ENCODE measurements at regions not wholly inside any gene's neighbourhood (a gene's known extent, or its start where the extent isn't known, plus 50 kb on each side); places are given as distances from the start of the nearest gene placed in this dataset.
"Not testable (repeated sequence)": the region's sequence is repeated elsewhere in the genome, so short reads cannot be mapped to it uniquely, and the experiment has no call there.

GRCh38 chr2:4053769-4054493, 350.6 kb downstream of the DCDC2C start:
- DNase-seq = no peak

GRCh38 chr2:4066217-4066616, 362.8 kb downstream of the DCDC2C start:
- no peak for DNase-seq

- no peak for DNase-seq
These were observed 369.7 kb downstream of the DCDC2C start for GRCh38 chr2:4073026-4073569.

- DNase-seq = no peak
These were observed 373.6 kb downstream of the DCDC2C start for GRCh38 chr2:4077017-4077416.

DNA sequence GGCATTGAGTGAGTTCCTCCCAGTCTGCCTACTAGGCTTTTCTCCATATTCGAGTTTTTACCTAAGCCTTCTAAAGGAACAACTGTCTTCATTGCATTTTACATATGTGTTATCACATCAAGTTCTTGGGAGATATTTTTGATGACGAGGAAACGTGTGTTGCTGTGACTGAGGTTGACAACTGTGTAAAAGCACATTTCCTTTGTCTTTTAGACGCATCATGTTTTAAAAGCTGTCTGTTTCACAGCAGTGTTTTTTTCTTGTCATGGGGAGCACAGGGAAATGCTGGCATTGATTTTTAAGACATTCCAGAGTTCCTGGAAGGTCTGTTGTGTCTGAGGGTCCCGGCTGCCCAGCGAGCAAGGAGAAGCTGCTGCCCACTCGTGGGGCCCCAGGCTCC, 381.8 kb downstream of the DCDC2C start:
- DNase-seq = no peak

GRCh38 chr2:4090668-4091630, 387.6 kb downstream of the DCDC2C start:
- DNase-seq = no peak

DNA sequence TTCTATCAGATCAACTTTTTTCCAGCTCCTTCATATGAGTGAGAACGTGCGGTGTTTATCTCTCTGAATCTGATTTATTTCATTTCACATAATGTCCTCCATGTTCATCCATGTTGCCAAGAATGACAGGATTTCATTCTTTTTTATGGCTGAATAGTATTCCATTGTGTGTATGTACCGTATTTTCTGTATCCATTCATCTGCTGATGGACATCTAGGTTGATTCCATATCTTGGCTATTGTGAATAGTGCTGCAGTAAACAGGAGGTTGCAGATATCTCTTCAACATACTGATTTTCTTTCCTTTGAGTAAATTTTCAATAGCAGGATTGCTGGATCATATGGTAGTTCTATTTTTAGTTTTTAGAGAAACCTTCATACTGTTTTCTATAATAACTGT, 388.5 kb downstream of the DCDC2C start:
- no peak for DNase-seq

GRCh38 chr2:4094743-4095142, 391.4 kb downstream of the DCDC2C start:
- DNase-seq = no peak

DNA sequence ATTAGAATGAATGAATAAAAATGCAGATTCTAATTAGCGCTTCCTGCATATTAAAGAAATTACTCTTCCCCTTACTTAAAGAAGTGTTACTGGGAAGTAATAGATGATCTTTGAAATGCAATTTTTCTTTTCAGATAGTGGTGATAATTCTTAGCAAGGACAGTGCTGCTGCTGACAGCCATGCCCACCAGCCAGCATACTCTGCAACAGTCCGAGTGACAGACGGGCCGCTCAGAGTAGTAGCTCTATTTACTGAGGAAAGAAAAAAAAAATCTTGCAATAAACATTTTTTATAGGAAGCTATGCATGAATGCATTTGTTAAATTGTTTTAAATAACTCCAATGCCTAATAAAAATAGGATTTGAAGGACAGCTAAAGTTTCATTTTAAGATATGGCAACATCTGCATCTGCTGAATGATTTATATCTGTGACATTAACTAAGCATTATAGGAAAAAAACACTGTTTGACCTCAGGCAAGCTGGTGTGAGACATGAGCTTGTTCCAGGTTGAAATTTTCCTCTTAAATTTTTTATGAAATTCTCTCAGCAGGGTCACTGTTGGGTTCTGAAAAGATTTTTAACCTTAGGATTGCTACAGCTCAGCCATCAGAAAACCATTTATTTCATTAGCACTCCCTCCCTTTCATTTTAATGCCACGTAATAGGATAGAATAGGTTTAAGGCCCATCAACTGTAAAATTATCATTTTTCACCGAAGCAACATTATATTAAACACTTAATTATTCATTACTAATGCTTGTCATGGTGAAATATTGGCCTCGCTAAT, 393.8 kb downstream of the DCDC2C start:
- DNase-seq = no peak

GRCh38 chr2:4098137-4098536, 394.8 kb downstream of the DCDC2C start:
- DNase-seq = no peak

GRCh38 chr2:4101936-4102335, 398.6 kb downstream of the DCDC2C start:
- peak; percentile 25 for DNase-seq

GRCh38 chr2:4107179-4107578, 403.8 kb downstream of the DCDC2C start:
- DNase-seq = no peak

DNA sequence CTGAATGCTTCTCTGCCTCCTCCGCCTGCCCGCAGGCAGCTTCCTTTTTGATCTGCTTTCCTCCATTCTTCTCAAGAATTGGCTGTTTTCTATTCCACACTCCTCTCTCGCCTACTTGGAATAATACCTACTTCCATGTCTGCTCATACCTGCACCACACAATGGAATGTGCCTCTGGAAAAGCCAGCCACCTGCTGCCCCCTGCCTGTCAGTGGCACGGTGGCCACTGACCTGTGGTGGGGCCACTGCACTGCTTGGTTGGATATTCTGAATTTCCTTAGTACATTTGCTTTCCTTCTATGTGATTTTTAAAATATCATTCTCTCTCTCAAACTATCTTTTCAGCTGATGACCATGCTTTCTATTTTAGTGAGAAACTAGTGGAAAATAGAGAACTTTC, 406.9 kb downstream of the DCDC2C start:
- no peak for DNase-seq

DNA sequence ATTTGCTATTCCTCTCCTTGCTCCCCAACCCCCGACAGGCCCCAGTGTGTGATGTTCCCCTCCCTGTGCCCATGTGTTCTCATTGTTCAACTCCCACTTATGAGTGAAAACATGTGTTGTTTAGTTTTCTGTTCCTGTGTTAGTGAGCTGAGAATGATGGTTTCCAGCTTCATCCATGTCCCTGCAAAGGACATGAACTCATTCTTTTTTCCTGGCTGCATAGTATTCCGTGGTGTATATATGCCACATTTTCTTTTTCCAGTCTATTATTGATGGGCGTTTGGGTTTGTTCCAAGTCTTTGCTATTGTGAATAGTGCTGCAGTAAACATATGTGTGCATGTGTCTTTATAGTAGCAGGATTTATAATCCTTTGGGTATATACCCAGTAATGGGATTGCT, 412.1 kb downstream of the DCDC2C start:
- DNase-seq = not testable (repeated sequence)

- DNase-seq = no peak
These were observed 419.4 kb downstream of the DCDC2C start for GRCh38 chr2:4122726-4123125.

GRCh38 chr2:4130651-4131050, 427.3 kb downstream of the DCDC2C start:
- no peak for DNase-seq

DNA sequence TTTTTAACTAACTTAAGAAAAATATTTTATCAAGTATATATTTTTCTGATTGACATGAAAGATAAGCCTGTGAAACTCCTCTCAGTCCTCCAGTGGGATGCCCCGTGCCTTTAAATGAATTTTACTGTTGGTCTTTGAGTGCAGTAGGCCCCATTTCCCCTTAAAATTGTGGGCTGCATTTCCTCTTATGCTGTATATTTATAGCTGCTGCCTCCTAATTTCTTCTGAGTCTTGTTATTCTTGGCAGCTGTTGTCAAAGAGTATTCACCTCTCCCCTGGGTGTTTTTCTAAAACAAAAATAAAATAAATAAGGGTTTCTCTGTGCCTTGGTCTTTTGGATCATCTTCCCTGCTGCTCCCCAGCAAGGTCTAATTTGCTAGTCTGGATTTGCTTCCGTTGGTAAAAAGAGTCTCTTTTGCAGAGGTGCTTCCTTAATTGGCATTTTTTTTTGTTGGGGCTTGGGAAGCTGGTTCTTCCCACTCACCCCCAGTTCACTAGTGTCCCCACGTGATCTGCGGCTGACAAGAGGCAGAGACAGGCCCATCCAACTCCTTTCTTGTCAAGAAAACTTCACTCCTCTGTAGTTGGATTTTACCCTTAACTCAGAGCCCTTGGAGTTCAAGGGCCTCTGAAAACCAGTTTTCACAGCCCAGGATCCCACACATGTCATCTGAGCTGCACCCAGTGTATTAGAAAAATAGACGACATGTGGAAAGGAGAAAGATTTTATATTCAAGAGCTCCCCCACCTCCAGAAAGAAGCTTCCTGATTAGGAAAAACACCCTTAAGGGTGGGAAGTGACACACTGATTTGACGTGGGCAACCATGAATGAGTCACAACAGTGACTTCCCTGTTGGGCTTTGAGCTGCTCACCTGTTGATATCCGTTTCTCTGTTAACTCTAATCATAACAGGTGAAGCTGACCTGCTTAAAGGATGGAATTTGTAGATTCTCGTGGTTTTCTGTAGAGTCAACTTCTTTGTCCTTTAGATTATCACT, 431.5 kb downstream of the DCDC2C start:
- peak; percentile 11 for DNase-seq

- DNase-seq = no peak
These were observed 432.4 kb downstream of the DCDC2C start for GRCh38 chr2:4135765-4136164.

DNA sequence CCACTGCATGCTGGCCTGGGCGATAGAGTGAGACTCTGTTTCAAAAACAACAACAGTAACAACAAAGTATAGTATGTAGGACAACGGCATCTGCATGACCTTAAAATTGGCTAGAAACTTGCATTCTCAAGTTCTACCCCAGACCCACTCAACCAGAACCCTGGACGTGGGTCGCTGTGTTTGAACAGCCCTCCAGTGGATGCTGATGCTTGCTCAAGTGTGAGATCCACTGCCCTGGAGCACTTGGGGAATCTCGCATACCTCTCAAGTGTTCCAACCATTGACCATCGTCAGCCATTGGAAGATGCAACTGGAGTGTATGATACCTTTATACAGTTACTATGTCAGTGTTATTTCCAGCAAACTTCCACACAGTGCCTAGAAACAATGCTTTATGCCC, 435.9 kb downstream of the DCDC2C start:
- no peak for DNase-seq

DNA sequence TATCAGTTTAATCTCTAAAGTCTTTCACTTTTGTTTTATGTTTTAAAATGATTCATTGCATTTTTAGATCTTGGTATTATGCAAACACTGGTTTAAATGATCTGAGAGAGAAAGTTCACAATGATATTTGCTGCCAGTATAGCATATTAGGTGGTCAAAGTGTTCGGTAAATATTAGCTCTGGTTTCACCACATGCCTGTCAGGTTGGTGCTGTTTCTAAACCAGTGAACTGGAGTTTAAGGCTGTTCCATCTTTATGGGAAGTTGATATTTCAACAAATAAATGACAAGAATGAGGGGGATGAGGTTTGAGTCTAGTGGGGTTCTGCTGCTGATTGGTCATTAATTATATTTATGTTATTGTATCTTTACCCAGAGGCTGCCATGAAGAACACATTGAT, 436.4 kb downstream of the DCDC2C start:
- DNase-seq = no peak

DNA sequence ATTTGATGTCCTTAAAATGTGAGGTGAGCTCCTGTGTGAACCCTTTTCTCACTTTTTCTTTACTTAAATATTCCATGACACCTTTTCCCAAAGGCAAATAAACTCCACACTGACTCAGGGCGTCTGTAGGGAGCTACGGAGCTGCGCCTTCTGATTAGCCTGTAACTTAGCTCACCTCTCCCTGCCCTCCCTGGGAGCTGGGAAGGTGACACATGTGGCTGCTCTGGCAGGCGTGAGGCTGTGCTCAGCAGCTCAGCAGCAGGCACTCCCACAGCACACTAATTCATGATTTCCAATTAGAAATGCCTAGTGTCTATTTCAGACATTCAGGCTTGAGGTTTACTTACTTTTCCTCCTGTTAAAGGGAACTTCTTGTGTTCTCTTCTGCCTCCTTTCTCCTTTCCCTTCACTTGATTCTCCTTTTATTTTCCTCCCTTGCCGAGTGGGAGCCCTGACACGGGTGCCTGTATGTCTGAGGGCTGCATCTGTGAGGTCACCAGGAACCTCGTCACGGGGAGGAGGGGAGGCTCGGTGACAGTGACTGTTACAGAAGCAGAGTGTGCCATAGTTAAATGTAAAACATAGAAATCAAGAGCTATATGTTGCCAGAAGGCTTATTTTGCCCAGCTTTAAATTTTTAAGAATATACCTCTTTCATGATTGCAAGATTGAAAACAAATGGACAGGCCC, 437.1 kb downstream of the DCDC2C start:
- no peak for DNase-seq

Measured in suppressor macrophage treated with lipopolysaccharide for 4 hours (primary cell).